SK-N-SH (cell line): ENCODE measurements at regions not wholly inside any gene's neighbourhood (a gene's known extent, or its start where the extent isn't known, plus 50 kb on each side); places are given as distances from the start of the nearest gene placed in this dataset.

Source experiments
- CTCF ChIA-PET: fragments of 300-600, 350-600 bp; formaldehyde crosslinking; extraction: SDS; loops from one replicate; lab custom pipeline; 2021; lab: Yijun Ruan, JAX
- POLR2A ChIA-PET: fragments of 350-600 bp; sonication (Branson Sonifier 250); formaldehyde crosslinking; extraction: SDS; loops from one replicate; lab custom pipeline; 2020; ENCODE audit warnings: antibody characterized with exemption, inconsistent platforms; lab: Yijun Ruan, JAX
- DNase-seq: peaks from one replicate; pipeline ENCODE4 v3.0.0; 2012
- H2AFZ ChIP-seq: fragments of 200-600 bp; sonication (generic); 2 replicates; pipeline ENCODE4 v1.8.1; 2016; ENCODE audit warnings: antibody characterized with exemption, mild to moderate bottlenecking, low read depth
- H3F3A ChIP-seq: fragments of 200-600 bp; sonication (generic); replicated peaks from 2 replicates; pipeline ENCODE3; 2016; ENCODE audit warnings: antibody characterized with exemption, mild to moderate bottlenecking; ENCODE audit not compliant: insufficient read depth
- H3K27ac ChIP-seq, 2 experiments: fragments of 200-500 bp in 1 of 2; fragments of 200-600 bp in 1 of 2; sonication (Bioruptor generic) in 1 of 2; sonication (generic), shearing (Covaris generic) in 1 of 2; 2 replicates each; pipeline versions ENCODE4 v1.5.1 to v1.6.1; 2014 to 2016; ENCODE audit warnings: low read depth in 2 of 2, inconsistent platforms in 1 of 2, low read length in 1 of 2, mild to moderate bottlenecking in 1 of 2, mixed read lengths in 1 of 2
- H3K27me3 ChIP-seq: fragments of 200-600 bp; sonication (generic), shearing (Covaris generic); 2 replicates; pipeline ENCODE4 v1.6.1; 2016; ENCODE audit warnings: mixed run types; ENCODE audit not compliant: insufficient read depth
- H3K36me3 ChIP-seq, 2 experiments: fragments of 200-500 bp in 1 of 2; fragments of 200-600 bp in 1 of 2; sonication (Bioruptor generic) in 1 of 2; sonication (generic) in 1 of 2; replicated peaks in 1 of 2; 2 replicates each; pipeline versions ENCODE3 to v1.5.1; 2014 to 2016; ENCODE audit warnings: low read length in 1 of 2, mild to moderate bottlenecking in 1 of 2; ENCODE audit not compliant: insufficient read depth in 2 of 2, control insufficient read depth in 1 of 2
- H3K4me1 ChIP-seq, 2 experiments: fragments of 200-500 bp in 1 of 2; fragments of 200-600 bp in 1 of 2; sonication (Bioruptor generic) in 1 of 2; sonication (generic), shearing (Covaris generic) in 1 of 2; 2 replicates each; pipeline versions ENCODE4 v1.5.1 to v1.6.1; 2014 to 2016; ENCODE audit warnings: low read depth in 1 of 2, low read length in 1 of 2, mixed run types in 1 of 2; ENCODE audit not compliant: insufficient read depth in 2 of 2, control insufficient read depth in 1 of 2
- H3K4me2 ChIP-seq: fragments of 200-600 bp; sonication (generic), shearing (Covaris generic); 2 replicates; pipeline ENCODE4 v1.6.1; 2017; ENCODE audit warnings: mixed run types
- H3K4me3 ChIP-seq, 2 experiments: fragments of 200-500 bp in 1 of 2; fragments of 200-600 bp in 1 of 2; sonication (Bioruptor generic) in 1 of 2; sonication (generic), shearing (Covaris generic) in 1 of 2; 2 replicates each; pipeline versions ENCODE4 v1.5.1 to v1.8.1; 2014 to 2016; ENCODE audit warnings: low read depth in 2 of 2, inconsistent platforms in 1 of 2, low read length in 1 of 2, mild to moderate bottlenecking in 1 of 2, mixed read lengths in 1 of 2, moderate library complexity in 1 of 2
- H3K79me2 ChIP-seq: fragments of 200-600 bp; sonication (generic); 2 replicates; pipeline ENCODE4 v1.8.1; 2017; ENCODE audit warnings: mild to moderate bottlenecking; ENCODE audit not compliant: insufficient read depth
- H3K9ac ChIP-seq: fragments of 200-600 bp; sonication (generic); 2 replicates; pipeline ENCODE4 v1.6.1; 2017; ENCODE audit warnings: mixed run types
- H3K9me2 ChIP-seq: fragments of 200-600 bp; sonication (generic); 2 replicates; pipeline ENCODE4 v1.6.1; 2017; ENCODE audit warnings: mixed run types
- H3K9me3 ChIP-seq: fragments of 200-600 bp; sonication (generic); 2 replicates; pipeline ENCODE4 v1.6.1; 2017; ENCODE audit warnings: mixed run types, mild to moderate bottlenecking, moderate library complexity
- H4K20me1 ChIP-seq: fragments of 200-600 bp; sonication (generic); 2 replicates; pipeline ENCODE4 v1.6.1; 2017; ENCODE audit warnings: mild to moderate bottlenecking, mixed run types; ENCODE audit not compliant: insufficient read depth
- EZH2phosphoT487 ChIP-seq: fragments of 200-600 bp; sonication (generic); IDR thresholded peaks from 2 replicates; pipeline ENCODE4 v1.6.1; 2017; ENCODE audit warnings: low read depth, mixed run types, mild to moderate bottlenecking, antibody characterized with exemption, moderate library complexity, borderline replicate concordance
- FOSL2 ChIP-seq: IDR thresholded peaks from 2 replicates; pipeline ENCODE4 v1.4.0; 2012; ENCODE audit warnings: low read depth, mild to moderate bottlenecking, moderate library complexity, borderline replicate concordance
- FOXJ3 ChIP-seq: sonication (generic); formaldehyde crosslinking; IDR thresholded peaks from 2 replicates; pipeline ENCODE4 v1.5.1; 2020; ENCODE audit warnings: mild to moderate bottlenecking, missing genetic modification reagents
- FOXM1 ChIP-seq: IDR thresholded peaks from 2 replicates; pipeline ENCODE4 v1.4.0; 2012; ENCODE audit warnings: low read depth, mild to moderate bottlenecking
- GATA2 ChIP-seq: sonication (generic); formaldehyde crosslinking; IDR thresholded peaks from 2 replicates; pipeline ENCODE4 v1.5.0; 2020; ENCODE audit warnings: mild to moderate bottlenecking, missing genetic modification reagents
- MXI1 ChIP-seq: IDR thresholded peaks from 2 replicates; pipeline ENCODE4 v1.6.1; 2012; ENCODE audit warnings: mild to moderate bottlenecking, low read depth, low read length, improper control_type of control experiment
- NFIC ChIP-seq: IDR thresholded peaks from 2 replicates; pipeline ENCODE4 v1.4.0; 2012; ENCODE audit warnings: borderline replicate concordance
- NRF1 ChIP-seq: IDR thresholded peaks from 2 replicates; pipeline ENCODE4 v1.6.1; 2012; ENCODE audit warnings: low read depth, mild to moderate bottlenecking, low read length
- POLR2AphosphoS5 ChIP-seq: IDR thresholded peaks from 2 replicates; pipeline ENCODE4 v1.6.1; 2012; ENCODE audit warnings: low read depth, low read length
- RFX5 ChIP-seq: IDR thresholded peaks from 2 replicates; pipeline ENCODE4 v1.6.1; 2012; ENCODE audit warnings: mild to moderate bottlenecking, improper control_type of control experiment, low read length
- SIN3A ChIP-seq: IDR thresholded peaks from 2 replicates; pipeline ENCODE4 v1.6.1; 2012; ENCODE audit warnings: low read depth, mild to moderate bottlenecking, low read length, moderate library complexity, borderline replicate concordance
- SMC3 ChIP-seq: IDR thresholded peaks from 2 replicates; pipeline ENCODE4 v1.6.1; 2012; ENCODE audit warnings: low read depth, low read length, improper control_type of control experiment
- TCF12 ChIP-seq: IDR thresholded peaks from 2 replicates; pipeline ENCODE4 v1.4.0; 2012
- TEAD4 ChIP-seq: IDR thresholded peaks from 2 replicates; pipeline ENCODE4 v1.4.0; 2012; ENCODE audit warnings: mild to moderate bottlenecking, borderline replicate concordance; ENCODE audit not compliant: insufficient read depth
- WGBS: methylation state at CpG from one replicate; pipeline ENCODE4 v1.1.6; 2017; ENCODE audit warnings: low lambda C conversion rate; 5-methylcytosine and 5-hydroxymethylcytosine counted together
- TF ChIP-seq, protein P1 (sequence below): IDR thresholded peaks from 2 replicates; pipeline ENCODE4 v1.6.1; 2012; ENCODE audit warnings: mild to moderate bottlenecking, low read depth, low read length, moderate library complexity
- TF ChIP-seq, protein P2 (sequence below): IDR thresholded peaks from 2 replicates; pipeline ENCODE4 v1.4.0; 2012; ENCODE audit warnings: low read depth, borderline replicate concordance
- TF ChIP-seq, protein P3 (sequence below): IDR thresholded peaks from 2 replicates; pipeline ENCODE4 v1.4.0; 2012; ENCODE audit warnings: low read depth
- TF ChIP-seq, protein P4 (sequence below): fragments of 150-350 bp; IDR thresholded peaks from 2 replicates; pipeline ENCODE4 v1.6.1; 2016; ENCODE audit warnings: mild to moderate bottlenecking, low read depth, low read length
- TF ChIP-seq, protein P5 (sequence below): fragments of 200-600 bp; sonication (generic); IDR thresholded peaks from 2 replicates; pipeline ENCODE4 v1.6.1; 2017; ENCODE audit warnings: antibody characterized with exemption, mild to moderate bottlenecking, moderate library complexity

DNA sequence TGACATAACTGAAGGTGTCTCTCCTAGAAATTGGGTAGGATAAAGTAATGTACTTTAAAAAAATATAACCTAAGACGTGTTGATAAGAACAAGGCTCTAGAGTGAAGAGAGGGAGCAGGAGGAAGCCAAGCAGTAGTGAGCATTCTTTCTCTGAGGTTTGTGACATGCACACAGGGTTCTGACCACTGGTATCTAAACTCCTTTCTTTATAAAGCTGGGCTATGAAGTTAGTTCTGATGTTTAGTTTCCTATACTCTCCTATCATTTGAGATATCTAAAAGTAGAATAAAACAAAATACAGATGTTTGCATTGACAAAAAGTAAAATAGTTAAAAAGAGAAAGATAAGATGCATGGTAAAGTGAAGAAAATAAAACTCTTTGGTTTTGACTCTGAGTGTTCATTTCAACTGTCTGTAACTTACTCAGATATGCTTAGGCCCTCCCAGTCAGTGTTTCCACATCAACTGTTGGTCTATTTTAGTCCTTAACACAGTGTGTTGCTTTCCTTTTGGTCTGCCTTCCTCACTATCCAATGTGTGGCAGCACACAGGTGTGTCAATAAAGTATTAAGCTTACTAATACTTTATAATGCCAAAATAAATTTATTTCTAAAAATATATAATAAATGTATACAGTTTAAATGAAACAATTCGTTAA lies 543.5 kb downstream of the PTPRC start:
- no peaks in the 10 kb centered on the region for H3K9me2 ChIP-seq
- H3K79me2 ChIP-seq, result no peaks in the 10 kb centered on the region
- H3K9ac ChIP-seq, result no peak overlapping the region
- 73% methylated on average over 2 of the region's 2 CpGs for WGBS
- no peaks in the 10 kb centered on the region for H3K36me3 ChIP-seq
- H3K4me2 ChIP-seq, result no peak overlapping the region
- H3K27me3 ChIP-seq, result no peaks in the 10 kb centered on the region
- CTCF ChIA-PET, result no interaction called here
- TF ChIP-seq, protein P1, sequence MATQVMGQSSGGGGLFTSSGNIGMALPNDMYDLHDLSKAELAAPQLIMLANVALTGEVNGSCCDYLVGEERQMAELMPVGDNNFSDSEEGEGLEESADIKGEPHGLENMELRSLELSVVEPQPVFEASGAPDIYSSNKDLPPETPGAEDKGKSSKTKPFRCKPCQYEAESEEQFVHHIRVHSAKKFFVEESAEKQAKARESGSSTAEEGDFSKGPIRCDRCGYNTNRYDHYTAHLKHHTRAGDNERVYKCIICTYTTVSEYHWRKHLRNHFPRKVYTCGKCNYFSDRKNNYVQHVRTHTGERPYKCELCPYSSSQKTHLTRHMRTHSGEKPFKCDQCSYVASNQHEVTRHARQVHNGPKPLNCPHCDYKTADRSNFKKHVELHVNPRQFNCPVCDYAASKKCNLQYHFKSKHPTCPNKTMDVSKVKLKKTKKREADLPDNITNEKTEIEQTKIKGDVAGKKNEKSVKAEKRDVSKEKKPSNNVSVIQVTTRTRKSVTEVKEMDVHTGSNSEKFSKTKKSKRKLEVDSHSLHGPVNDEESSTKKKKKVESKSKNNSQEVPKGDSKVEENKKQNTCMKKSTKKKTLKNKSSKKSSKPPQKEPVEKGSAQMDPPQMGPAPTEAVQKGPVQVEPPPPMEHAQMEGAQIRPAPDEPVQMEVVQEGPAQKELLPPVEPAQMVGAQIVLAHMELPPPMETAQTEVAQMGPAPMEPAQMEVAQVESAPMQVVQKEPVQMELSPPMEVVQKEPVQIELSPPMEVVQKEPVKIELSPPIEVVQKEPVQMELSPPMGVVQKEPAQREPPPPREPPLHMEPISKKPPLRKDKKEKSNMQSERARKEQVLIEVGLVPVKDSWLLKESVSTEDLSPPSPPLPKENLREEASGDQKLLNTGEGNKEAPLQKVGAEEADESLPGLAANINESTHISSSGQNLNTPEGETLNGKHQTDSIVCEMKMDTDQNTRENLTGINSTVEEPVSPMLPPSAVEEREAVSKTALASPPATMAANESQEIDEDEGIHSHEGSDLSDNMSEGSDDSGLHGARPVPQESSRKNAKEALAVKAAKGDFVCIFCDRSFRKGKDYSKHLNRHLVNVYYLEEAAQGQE, result no peak
- TF ChIP-seq FOSL2 (no peak), TEAD4 (no peak), RFX5 (no peak), NRF1 (no peak), SMC3 (no peak), FOXJ3 (CRISPR knock-in tag) (no peak), EZH2phosphoT487 (no peak), GATA2 (CRISPR knock-in tag) (no peak), FOXM1 (no peak), NFIC (no peak), MXI1 (no peak), TCF12 (no peak), POLR2AphosphoS5 (no peak), SIN3A (no peak)
- TF ChIP-seq, protein P2, sequence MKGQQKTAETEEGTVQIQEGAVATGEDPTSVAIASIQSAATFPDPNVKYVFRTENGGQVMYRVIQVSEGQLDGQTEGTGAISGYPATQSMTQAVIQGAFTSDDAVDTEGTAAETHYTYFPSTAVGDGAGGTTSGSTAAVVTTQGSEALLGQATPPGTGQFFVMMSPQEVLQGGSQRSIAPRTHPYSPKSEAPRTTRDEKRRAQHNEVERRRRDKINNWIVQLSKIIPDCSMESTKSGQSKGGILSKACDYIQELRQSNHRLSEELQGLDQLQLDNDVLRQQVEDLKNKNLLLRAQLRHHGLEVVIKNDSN, result no peak
- TF ChIP-seq, protein P3, sequence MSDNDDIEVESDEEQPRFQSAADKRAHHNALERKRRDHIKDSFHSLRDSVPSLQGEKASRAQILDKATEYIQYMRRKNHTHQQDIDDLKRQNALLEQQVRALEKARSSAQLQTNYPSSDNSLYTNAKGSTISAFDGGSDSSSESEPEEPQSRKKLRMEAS, result no peak
- TF ChIP-seq, protein P4, sequence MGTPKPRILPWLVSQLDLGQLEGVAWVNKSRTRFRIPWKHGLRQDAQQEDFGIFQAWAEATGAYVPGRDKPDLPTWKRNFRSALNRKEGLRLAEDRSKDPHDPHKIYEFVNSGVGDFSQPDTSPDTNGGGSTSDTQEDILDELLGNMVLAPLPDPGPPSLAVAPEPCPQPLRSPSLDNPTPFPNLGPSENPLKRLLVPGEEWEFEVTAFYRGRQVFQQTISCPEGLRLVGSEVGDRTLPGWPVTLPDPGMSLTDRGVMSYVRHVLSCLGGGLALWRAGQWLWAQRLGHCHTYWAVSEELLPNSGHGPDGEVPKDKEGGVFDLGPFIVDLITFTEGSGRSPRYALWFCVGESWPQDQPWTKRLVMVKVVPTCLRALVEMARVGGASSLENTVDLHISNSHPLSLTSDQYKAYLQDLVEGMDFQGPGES, result no peak
- TF ChIP-seq, protein P5, sequence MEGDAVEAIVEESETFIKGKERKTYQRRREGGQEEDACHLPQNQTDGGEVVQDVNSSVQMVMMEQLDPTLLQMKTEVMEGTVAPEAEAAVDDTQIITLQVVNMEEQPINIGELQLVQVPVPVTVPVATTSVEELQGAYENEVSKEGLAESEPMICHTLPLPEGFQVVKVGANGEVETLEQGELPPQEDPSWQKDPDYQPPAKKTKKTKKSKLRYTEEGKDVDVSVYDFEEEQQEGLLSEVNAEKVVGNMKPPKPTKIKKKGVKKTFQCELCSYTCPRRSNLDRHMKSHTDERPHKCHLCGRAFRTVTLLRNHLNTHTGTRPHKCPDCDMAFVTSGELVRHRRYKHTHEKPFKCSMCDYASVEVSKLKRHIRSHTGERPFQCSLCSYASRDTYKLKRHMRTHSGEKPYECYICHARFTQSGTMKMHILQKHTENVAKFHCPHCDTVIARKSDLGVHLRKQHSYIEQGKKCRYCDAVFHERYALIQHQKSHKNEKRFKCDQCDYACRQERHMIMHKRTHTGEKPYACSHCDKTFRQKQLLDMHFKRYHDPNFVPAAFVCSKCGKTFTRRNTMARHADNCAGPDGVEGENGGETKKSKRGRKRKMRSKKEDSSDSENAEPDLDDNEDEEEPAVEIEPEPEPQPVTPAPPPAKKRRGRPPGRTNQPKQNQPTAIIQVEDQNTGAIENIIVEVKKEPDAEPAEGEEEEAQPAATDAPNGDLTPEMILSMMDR, result no peak
- TF ChIP-seq, all 33 proteins: peak for 0
- Histone ChIP-seq H3K27ac (no peak overlapping the region), H3K9me3 (no peaks in the 10 kb centered on the region), H4K20me1 (no peaks in the 10 kb centered on the region), H2AFZ (no peak overlapping the region), H3K4me3 (no peak overlapping the region), H3F3A (no peaks in the 10 kb centered on the region), H3K4me1 (no peaks in the 10 kb centered on the region)
- POLR2A ChIA-PET, result no interaction called here
- DNase-seq, result no peak
